NCI-H524 treated with DMSO at 0.1 percent for 48 hours (cell line): ENCODE measurements at regions not wholly inside any gene's neighbourhood (a gene's known extent, or its start where the extent isn't known, plus 50 kb on each side); places are given as distances from the start of the nearest gene placed in this dataset.
"Not testable (repeated sequence)": the region's sequence is repeated elsewhere in the genome, so short reads cannot be mapped to it uniquely, and the experiment has no call there.

Experiments used
- DNase-seq: peaks from one replicate; lab custom pipeline; 2025; lab: John Stamatoyannopoulos, UW

DNA sequence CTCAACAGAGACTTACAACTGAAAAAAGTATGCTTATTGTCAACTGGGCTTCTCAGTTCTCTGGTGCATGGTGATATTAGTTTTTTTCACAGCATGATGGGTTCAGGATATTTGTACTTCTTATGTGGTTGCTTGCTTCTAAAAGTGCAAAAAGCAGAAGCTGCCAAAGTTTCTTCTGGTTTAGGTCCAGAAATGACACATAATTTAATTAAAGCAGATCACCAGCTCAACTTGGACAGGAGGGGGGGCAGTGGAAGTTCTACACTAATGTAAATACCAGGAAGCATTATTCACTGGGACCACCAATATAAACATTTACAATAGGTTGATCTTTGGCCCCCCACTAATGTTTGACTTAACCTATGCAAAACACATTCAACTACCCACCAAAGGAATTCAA lies 354.8 kb upstream of the BRINP3 start:
- DNase-seq: no peak

- DNase-seq: no peak
Measured at GRCh38 chr1:190835658-190836057, 358.0 kb upstream of the BRINP3 start.

DNA sequence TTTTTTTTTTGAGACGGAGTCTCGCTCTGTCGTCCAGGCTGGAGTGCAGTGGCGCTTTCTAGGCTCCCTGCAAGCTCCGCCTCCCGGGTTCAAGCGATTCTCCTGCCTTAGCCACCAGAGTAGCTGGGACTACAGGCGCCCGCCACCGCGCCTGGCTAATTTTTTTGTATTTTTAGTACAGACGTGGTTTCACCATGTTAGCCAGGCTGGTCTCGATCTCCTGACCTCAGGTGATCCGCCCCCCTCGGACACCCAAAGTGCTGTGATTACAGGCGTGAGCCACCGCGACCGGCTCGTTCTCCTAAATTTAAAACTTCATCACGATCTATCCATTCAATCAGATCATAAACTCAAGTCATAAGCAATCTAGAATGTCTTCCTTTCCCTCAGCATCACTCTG lies 359.5 kb upstream of the BRINP3 start:
- DNase-seq: not testable (repeated sequence)

DNA sequence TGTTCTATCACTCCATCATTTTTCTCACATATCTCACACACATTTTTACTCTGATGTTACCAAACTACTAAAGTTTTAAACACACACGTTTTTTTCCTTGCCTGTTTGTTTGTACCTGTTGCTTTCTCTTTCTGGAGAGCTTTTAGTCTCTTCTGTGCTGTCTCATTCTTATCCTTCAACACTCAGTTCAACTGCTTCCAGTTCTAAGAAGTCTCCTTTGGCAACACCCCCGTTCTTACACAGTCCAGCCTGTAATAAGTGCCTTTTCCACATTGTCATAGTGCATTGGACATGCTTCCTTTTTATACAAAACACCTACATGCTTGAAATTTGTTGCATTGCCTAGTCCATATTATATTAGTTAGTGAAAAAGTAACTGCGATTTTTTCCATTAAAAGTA lies 360.2 kb upstream of the BRINP3 start:
- DNase-seq: no peak

DNA sequence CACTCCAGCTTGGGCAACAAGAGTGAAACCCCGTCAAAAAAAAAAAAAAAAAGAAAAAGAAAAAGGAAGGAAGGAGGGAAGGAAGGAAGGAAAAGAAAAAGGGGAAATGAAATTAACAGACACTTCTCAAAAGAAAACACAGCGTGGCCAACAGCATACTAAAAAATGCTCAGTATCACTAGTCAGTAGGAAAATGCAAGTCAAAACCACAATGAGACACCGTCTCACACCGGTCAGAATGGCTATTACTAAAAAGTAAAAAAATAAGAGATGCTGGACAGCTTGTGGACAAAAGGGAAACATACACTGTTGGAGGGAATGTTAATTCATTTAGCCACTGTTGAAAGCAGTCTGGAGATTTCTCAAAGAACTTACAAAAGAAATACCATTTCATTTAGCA lies 369.5 kb upstream of the BRINP3 start:
- no peak for DNase-seq

- peak; percentile 98 for DNase-seq
Measured at GRCh38 chr1:190849346-190849745, 371.7 kb upstream of the BRINP3 start.

- no peak for DNase-seq
Measured at GRCh38 chr1:190852611-190853010, 374.9 kb upstream of the BRINP3 start.

DNA sequence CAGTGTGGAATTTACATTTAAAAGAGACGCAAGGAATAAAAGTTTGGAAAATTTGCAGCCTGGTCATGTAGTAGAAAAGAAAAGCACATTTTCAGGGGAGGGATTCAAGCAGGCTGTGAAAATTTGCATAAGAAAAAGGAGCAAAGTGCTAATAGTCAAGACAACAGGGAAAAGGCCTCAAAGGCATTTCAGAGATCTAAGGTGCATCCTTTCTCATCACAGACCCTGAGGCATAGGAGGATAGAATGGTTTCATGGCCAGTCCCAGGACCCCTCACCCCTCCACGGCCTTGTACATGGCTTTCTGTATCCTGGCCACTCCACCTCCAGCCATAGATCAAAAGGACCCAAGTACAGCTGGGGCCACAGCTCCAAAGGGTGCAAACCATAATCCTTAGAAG lies 380.5 kb upstream of the BRINP3 start:
- no peak for DNase-seq

DNA sequence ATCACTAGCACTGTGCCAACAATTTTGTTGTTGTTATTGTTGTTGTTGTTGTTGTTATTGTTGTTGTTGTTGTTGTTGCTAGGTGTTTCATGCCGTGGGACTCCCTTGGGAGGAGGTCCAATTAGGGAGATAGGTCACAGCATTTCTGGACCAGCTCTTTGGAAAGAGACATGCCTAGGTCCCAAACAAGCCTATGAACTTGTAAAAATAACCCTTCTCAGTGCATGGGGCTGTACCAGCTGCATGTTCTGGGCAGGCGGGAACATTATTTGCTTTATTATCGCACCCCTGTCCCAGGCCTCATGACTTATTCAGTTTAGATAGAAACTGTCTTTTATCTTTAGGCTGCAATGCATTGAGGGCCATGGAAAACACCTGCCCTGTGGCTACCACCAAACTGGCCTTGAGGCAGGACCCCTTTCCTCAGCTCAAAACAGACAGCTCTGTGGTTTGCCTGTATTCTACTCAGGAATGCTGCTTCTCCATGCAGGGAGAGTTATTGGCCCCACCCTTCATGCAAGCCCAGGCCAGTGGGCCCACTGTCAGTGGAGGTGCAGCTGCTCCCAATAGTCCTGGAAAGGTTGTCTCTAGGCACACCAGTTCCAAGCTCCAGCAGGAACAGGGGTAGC lies 386.5 kb upstream of the BRINP3 start:
- no peak for DNase-seq

GRCh38 chr1:190880352-190880751 lies 402.7 kb upstream of the BRINP3 start:
- no peak for DNase-seq

- DNase-seq: no peak
Measured at GRCh38 chr1:190881064-190881463, 403.4 kb upstream of the BRINP3 start.

DNA sequence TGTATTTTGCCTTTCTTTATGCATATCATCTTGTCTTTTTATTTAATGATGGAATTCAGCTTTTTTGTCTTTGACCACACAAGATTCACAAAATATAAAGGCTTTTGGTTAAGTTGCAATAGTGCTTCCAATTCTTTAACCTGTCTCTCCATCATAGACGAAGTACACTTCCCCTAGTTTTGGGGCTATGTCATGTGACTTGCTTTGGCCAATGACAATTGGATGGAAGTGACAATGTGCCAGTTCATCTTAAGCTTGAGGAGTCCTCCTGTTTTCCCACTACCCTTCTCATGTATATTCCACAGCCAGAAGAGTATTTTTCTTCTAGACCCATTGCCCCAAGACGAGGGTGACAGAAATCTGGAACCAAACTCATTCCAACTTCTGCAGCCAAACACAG lies 419.6 kb upstream of the BRINP3 start:
- no peak for DNase-seq

DNA sequence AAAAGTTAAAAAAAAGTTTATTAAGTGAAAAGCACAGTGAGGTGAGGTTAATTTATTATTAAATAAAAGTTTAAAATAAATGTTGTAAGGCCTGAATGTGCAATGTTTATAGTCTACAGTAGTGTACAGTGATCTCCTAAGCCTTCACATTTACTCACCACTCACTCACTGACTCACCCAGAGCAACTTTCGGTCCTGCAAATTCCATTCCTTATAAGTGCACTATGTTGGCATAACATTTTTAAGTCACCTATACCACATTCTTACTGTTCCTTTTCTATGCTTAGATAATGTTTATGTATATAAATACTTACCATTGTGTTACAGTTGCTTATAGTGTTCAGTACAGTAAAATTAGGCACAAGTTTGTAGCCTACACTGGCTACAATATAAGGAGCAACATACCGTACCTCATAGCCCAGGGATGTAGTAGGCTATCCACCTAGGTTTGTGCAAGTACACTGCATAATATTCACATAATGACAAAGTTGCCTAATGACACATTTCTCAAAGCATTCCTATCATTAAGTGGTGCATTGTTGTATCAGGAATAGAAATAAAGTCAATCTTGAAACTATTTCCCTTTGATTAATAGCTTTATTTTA lies 426.5 kb upstream of the BRINP3 start:
- DNase-seq: no peak

GRCh38 chr1:190906206-190906725 lies 428.6 kb upstream of the BRINP3 start:
- DNase-seq: no peak

GRCh38 chr1:190908246-190908645 lies 430.6 kb upstream of the BRINP3 start:
- DNase-seq: no peak

DNA sequence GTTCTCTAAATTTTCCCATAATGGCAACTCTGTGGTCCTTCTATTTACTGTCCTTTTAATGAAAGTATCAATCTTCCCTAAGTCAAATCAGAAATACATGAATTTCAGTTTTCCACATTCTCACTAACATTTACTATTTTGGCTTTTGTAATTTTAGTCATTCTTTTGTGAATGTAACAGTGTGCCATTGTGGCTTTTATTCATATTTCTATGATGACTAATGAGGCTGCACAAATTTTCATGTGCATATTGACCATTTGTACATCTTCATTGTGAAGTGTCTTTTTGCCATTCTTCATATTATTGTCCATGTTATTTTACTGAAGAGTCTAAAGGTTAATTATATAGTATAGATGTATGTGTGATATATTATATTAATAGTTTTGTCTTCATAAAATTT lies 431.0 kb upstream of the BRINP3 start:
- DNase-seq: no peak

- no peak for DNase-seq
Measured at GRCh38 chr1:190935925-190936324, 458.3 kb upstream of the BRINP3 start.

- no peak for DNase-seq
Measured at GRCh38 chr1:190936337-190936736, 458.7 kb upstream of the BRINP3 start.

GRCh38 chr1:190940951-190941350 lies 463.3 kb upstream of the BRINP3 start:
- DNase-seq: no peak

GRCh38 chr1:190942475-190942874 lies 464.8 kb upstream of the BRINP3 start:
- peak; percentile 39 for DNase-seq

DNA sequence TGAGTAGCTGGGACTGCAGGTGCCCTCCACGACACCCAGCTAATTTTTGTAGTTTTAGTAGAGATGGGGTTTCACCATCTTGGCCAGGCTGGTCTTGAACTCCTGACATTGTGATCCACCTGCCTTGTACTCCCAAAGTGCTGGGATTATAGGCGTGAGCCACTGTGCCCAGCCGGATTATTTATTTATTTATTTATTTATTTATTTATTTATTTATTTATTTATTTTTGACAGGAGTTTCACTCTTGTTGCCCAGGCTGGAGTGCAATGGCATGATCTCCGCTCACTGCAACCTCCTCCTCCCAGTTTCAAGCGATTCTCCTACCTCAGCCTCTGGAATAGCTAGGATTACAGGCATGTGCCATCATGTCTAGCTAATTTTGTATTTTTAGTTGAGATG lies 466.1 kb upstream of the BRINP3 start:
- not testable (repeated sequence) for DNase-seq

DNA sequence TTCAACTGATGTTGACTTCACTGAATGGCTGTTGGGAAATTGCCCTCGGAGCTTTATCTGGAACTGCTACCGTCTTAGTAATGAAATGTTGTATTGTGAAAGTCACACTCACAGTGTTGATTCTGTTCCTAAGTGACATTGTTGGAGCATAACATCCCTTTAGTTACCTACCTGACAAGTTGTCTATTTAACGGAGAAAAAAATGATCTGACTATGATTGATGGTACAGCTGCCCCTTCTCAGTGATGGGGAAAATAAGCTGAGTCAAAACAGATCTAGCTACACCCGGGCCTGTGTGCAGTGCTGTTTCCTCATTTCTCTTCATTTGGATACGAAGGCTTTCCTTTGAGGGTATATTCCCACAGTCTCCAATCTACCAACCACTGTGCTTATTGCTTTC lies 472.3 kb upstream of the BRINP3 start:
- no peak for DNase-seq

- DNase-seq: no peak
Measured at GRCh38 chr1:190957565-190957964, 479.9 kb upstream of the BRINP3 start.

DNA sequence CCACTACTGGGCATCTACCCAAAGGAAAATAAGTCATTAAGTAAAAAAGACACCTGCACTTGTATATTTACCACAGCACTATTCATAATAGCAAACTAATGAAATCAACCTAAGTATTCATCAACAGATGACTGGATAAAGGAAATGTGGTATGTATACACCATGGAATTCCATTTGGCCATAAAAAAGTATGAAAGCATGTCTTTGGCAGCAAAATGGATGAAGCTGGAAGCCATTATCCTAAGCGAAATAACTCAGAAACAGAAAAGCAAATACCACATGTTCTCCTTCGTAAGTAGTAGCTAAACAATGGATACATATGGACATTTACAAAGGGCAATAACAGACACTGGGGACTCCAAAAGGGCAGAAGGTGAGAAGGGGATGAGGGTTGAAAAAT lies 485.7 kb upstream of the BRINP3 start:
- no peak for DNase-seq
